AG09309 (cell line): ENCODE measurements at regions not wholly inside any gene's neighbourhood (a gene's known extent, or its start where the extent isn't known, plus 50 kb on each side); places are given as distances from the start of the nearest gene placed in this dataset.

ENCODE experiments used
- DNase-seq: peaks from one replicate; pipeline ENCODE4 v3.0.0-alpha.2; 2010; ENCODE audit warnings: low read depth
- H3K4me3 ChIP-seq: 2 replicates; pipeline ENCODE4 v1.5.1; 2011; ENCODE audit warnings: mild to moderate bottlenecking, low read depth, low read length, moderate library complexity; ENCODE audit not compliant: control insufficient read depth
- TF ChIP-seq, protein P1 (sequence below): IDR thresholded peaks from 2 replicates; pipeline ENCODE4 v1.5.1; 2011; ENCODE audit warnings: mild to moderate bottlenecking, low read depth, low read length, inconsistent platforms; ENCODE audit not compliant: insufficient read depth, control insufficient read depth; ENCODE audit errors: missing control alignments

DNA sequence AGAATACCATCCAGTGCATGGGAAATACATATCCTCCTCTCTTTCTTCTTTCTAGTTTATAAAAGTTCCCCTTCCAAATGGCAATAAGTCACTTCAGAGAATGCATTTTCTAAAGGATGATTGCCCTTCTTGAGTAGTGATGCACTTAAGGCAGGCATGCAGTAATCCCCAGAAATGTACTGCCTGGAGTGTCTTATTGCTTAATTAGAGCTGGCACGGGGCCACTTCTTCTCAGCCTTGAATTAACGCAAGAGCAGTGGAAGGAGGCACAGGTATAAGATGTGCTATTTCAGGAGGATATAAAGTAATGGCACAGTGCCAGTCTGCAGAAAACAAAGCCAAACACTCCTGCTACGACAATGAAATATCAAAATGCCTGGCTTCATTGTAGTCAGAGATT is 371.4 kb upstream of the FAM241A start:
- DNase-seq = no peak
- TF ChIP-seq, protein P1, sequence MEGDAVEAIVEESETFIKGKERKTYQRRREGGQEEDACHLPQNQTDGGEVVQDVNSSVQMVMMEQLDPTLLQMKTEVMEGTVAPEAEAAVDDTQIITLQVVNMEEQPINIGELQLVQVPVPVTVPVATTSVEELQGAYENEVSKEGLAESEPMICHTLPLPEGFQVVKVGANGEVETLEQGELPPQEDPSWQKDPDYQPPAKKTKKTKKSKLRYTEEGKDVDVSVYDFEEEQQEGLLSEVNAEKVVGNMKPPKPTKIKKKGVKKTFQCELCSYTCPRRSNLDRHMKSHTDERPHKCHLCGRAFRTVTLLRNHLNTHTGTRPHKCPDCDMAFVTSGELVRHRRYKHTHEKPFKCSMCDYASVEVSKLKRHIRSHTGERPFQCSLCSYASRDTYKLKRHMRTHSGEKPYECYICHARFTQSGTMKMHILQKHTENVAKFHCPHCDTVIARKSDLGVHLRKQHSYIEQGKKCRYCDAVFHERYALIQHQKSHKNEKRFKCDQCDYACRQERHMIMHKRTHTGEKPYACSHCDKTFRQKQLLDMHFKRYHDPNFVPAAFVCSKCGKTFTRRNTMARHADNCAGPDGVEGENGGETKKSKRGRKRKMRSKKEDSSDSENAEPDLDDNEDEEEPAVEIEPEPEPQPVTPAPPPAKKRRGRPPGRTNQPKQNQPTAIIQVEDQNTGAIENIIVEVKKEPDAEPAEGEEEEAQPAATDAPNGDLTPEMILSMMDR = no peak
- H3K4me3 ChIP-seq = no peak overlapping the region

DNA sequence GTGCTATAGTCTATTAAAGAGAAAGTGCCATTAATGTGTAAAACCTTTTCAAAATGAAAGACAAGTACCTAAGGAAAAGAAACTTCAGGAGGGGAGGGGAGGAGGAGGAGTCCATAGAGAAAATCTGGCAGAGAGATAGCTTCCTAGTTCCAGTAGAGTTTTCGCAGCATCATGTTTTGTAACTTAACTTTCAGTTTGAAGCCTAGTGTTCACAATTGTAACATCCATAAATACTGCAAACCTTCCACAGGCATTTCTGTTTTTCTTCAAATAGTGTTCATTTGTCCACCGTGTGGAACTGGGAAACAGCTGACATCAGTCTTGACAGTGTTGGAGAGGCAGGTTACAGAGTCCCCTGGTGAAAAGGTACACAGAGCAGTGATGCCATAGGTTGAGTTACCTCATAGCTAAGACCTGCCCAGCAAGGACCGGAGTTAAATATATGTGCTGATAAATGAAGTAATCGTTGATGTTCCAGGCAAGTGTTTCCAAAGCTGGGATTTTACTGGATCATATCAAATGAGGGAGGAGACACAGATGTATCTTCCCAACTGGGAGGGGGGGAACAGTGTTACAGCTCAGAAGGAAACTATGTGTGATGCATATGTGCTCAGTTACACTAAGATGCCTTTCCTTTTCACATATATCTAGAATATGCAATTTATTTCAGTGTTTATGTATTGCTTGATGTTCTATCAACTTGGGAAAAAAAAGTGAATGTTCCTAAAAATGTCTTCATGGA is 369.5 kb upstream of the FAM241A start:
- no peak overlapping the region for H3K4me3 ChIP-seq
- TF ChIP-seq, protein P1 = no peak
- DNase-seq = no peak

DNA sequence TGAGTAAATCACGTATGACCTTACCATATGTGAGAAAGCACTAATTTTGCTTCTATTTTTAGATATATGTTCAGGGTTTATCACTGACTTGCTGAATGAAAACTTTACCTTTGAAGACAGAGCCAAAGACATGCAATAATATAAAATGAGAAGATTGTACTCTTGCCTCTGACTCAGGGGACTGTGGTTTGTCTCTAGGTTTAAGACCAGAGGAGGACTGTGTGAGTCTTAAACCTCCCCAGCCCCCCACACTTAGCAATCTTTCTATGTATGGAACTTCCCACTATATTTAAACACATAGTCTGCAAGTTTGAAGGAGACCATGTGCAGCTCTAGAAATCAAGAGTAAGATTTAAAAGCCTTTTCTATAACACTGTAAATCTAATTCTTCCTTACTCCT is 368.7 kb upstream of the FAM241A start:
- no peak overlapping the region for H3K4me3 ChIP-seq
- TF ChIP-seq, protein P1 = no peak
- no peak for DNase-seq

DNA sequence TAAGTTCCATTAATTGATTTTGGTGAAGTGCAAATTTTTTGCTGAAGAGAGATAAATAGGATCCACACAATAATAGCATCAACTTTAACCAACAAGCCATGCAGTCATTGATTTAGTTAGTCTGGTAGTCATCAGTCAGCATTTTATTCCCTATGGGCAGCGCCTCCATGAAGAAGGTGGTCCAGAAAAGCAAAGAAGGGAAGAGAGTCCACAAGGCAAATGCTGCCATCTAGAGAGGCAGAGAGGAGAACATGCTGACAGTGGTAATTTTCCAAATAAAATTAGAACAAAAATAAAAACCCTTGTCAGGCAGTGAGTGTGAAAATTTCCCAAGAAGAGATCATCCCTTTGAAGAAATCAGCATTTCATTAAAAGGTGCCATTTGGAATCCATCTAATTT is 366.7 kb upstream of the FAM241A start:
- no peak for DNase-seq
- TF ChIP-seq, protein P1 = peak; percentile 26
- H3K4me3 ChIP-seq = no peak overlapping the region

DNA sequence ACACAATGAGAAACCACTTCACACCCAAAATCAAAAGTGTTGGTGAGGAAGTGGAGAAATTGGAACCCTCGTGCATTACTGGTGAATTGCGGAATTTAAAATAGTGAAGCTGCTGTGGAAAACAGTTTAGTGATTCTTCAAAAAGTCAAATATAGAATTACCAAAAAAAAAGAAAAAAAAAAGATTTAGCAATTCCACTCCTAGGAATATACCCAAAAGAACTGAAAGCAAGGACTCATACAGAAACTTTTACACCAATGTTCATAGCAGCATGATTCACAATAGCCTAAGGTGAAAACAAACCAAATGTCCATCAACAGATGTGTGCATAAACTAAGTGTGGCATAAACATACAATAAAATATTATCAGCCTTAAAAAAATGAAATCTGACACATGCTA is 364.3 kb upstream of the FAM241A start:
- TF ChIP-seq, protein P1 = no peak
- DNase-seq = no peak
- H3K4me3 ChIP-seq = no peak overlapping the region

DNA sequence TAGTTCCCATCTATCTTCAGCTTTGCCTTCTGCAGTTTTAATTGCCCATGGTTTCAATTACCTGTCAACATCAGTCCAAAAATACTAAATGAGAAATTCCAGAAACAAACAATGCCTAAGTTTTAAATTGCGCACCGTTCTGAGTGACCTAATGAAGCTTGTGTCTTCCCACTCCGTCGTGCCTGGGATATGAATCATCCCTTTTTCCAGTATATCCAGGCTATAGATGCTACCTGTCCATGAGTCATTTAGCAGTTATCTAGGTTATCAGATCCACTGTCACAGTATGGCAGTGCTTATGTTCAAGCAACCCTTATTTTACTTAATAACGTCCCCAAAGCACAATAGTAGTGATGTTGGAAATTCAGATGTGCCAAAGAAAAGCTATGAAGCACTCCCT is 363.6 kb upstream of the FAM241A start:
- H3K4me3 ChIP-seq = no peak overlapping the region
- TF ChIP-seq, protein P1 = no peak
- DNase-seq = no peak
